Duodenal mucosa (tissue), 2 donors: ENCODE measurements at regions not wholly inside any gene's neighbourhood (a gene's known extent, or its start where the extent isn't known, plus 50 kb on each side); places are given as distances from the start of the nearest gene placed in this dataset.

Experiments
- H3K27ac ChIP-seq: one replicate; pipeline ENCODE4 v1.7.0; 2013; ENCODE audit warnings: low read depth, low read length
- H3K27me3 ChIP-seq, 2 donors: one replicate each; pipeline ENCODE4 v1.7.0; 2013; ENCODE audit warnings: low read length in 2 of 2, control low read depth in 1 of 2; ENCODE audit not compliant: insufficient read depth in 2 of 2, control insufficient read depth in 1 of 2
- H3K36me3 ChIP-seq, 2 donors: one replicate each; pipeline ENCODE4 v1.7.0; 2013; ENCODE audit warnings: low read length in 2 of 2, control low read depth in 1 of 2; ENCODE audit not compliant: insufficient read depth in 2 of 2, control insufficient read depth in 1 of 2
- H3K4me1 ChIP-seq, 2 donors: one replicate each; pipeline ENCODE4 v1.7.0; 2013; ENCODE audit warnings: low read length in 2 of 2, control low read depth in 1 of 2; ENCODE audit not compliant: insufficient read depth in 2 of 2, control insufficient read depth in 1 of 2
- H3K4me3 ChIP-seq, 2 donors: one replicate each; pipeline ENCODE4 v1.7.0; 2013; ENCODE audit warnings: low read length in 2 of 2, low read depth in 1 of 2
- H3K9ac ChIP-seq, 2 donors: one replicate each; pipeline ENCODE4 v1.7.0; 2013; ENCODE audit warnings: low read length in 2 of 2, low read depth in 1 of 2
- H3K9me3 ChIP-seq, 2 donors: one replicate each; pipeline ENCODE4 v1.7.0; 2013; ENCODE audit warnings: low read length in 2 of 2, control low read depth in 1 of 2; ENCODE audit not compliant: control insufficient read depth in 1 of 2

- H3K27me3 ChIP-seq = no peaks in the 10 kb centered on the region
- H3K36me3 ChIP-seq = no peaks in the 10 kb centered on the region
- H3K9me3 ChIP-seq = no peaks in the 10 kb centered on the region
- no peak overlapping the region for H3K27ac ChIP-seq
- H3K9ac ChIP-seq = no peak overlapping the region
- H3K4me1 ChIP-seq = no peaks in the 10 kb centered on the region
- no peak overlapping the region for H3K4me3 ChIP-seq
Observed at GRCh38 chr13:105341758-105342157, 1193.7 kb downstream of the EFNB2 start.

DNA sequence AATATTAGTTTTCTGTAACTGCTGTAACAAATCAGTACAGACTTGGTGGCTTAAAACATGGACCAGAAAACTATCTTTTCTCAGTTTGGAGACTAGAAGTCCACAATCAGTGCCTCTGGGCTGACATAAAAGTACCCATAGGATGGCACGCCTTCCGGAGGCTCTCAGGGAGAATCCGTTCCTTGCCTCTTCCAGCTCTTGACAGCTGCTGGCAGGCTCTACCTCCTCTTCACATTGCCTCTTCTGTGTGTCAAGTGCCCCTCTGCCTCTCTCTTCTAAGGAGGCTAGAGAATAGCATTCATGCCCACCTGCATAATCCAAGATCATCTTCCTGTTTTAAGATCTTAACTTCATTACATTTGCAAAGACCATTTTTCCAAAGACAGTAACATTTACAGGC is 1194.2 kb downstream of the EFNB2 start:
- no peak overlapping the region for H3K4me3 ChIP-seq
- no peak overlapping the region for H3K27ac ChIP-seq
- no peaks in the 10 kb centered on the region for H3K9me3 ChIP-seq
- no peaks in the 10 kb centered on the region for H3K4me1 ChIP-seq
- no peaks in the 10 kb centered on the region for H3K27me3 ChIP-seq
- no peaks in the 10 kb centered on the region for H3K36me3 ChIP-seq
- no peak overlapping the region for H3K9ac ChIP-seq

GRCh38 chr13:105340061-105340606 is 1195.3 kb downstream of the EFNB2 start:
- no peak overlapping the region for H3K27ac ChIP-seq
- no peaks in the 10 kb centered on the region for H3K36me3 ChIP-seq
- H3K4me1 ChIP-seq = no peaks in the 10 kb centered on the region

DNA sequence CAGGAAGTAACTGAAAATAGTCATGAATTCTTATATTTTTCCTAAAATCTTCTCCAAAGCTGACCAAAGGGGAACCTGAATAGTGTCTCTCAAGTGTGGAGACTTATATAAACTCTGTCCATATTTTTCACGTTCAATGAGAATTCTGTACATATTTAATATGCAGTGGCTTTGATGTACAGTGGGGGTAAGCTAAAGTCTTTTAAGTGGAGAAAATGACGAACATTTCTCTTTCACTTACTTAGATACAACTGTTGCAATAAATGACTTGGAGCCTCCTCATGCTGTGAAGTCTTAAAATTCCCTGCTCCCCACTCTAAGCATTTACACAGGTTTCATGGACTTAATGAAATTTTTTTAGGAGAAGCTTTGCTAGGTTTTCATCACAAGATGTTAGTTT is 1196.7 kb downstream of the EFNB2 start:
- Histone ChIP-seq H3K36me3 (no peaks in the 10 kb centered on the region), H3K27ac (no peak overlapping the region), H3K27me3 (no peaks in the 10 kb centered on the region), H3K4me1 (no peaks in the 10 kb centered on the region), H3K9ac (no peak overlapping the region), H3K9me3 (no peaks in the 10 kb centered on the region), H3K4me3 (no peak overlapping the region)

More at GRCh38 chr13:105340061-105340606, 1195.3 kb downstream of the EFNB2 start:
- H3K9me3 ChIP-seq = no peaks in the 10 kb centered on the region
- no peak overlapping the region for H3K4me3 ChIP-seq
- no peaks in the 10 kb centered on the region for H3K27me3 ChIP-seq
- H3K9ac ChIP-seq = no peak overlapping the region

DNA sequence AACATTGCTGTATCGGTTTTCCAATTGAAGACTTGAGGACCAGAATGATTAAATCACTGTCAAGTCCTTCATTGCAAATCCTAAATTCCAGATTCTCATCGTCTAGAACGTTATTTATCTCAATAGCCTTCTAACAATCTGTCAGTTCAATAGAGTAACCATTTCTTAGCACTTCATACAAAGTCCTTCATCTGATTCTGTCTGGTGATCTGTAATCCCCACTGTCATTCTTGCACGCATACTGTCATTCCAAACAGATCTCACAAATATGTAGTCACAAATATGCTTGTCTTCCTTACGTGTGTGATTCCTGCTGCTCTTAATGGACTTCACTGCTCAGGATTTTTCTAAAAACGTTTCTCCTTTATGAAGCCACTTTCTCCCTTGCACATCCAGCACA is 1197.5 kb downstream of the EFNB2 start:
- no peaks in the 10 kb centered on the region for H3K36me3 ChIP-seq
- H3K9ac ChIP-seq = no peak overlapping the region
- no peak overlapping the region for H3K27ac ChIP-seq
- no peaks in the 10 kb centered on the region for H3K4me1 ChIP-seq
- no peaks in the 10 kb centered on the region for H3K27me3 ChIP-seq
- no peak overlapping the region for H3K4me3 ChIP-seq
- no peaks in the 10 kb centered on the region for H3K9me3 ChIP-seq

- no peak overlapping the region for H3K27ac ChIP-seq
- H3K4me1 ChIP-seq = no peaks in the 10 kb centered on the region
- no peaks in the 10 kb centered on the region for H3K27me3 ChIP-seq
- H3K9me3 ChIP-seq = no peaks in the 10 kb centered on the region
- no peaks in the 10 kb centered on the region for H3K36me3 ChIP-seq
- no peak overlapping the region for H3K4me3 ChIP-seq
- H3K9ac ChIP-seq = no peak overlapping the region
Observed at GRCh38 chr13:105336706-105337576, 1198.5 kb downstream of the EFNB2 start.

- no peaks in the 10 kb centered on the region for H3K27me3 ChIP-seq
- no peaks in the 10 kb centered on the region for H3K9me3 ChIP-seq
- H3K9ac ChIP-seq = no peak overlapping the region
- H3K4me3 ChIP-seq = no peak overlapping the region
- H3K4me1 ChIP-seq = no peaks in the 10 kb centered on the region
- no peaks in the 10 kb centered on the region for H3K36me3 ChIP-seq
- H3K27ac ChIP-seq = no peak overlapping the region
Observed at GRCh38 chr13:105334211-105334610, 1201.3 kb downstream of the EFNB2 start.

DNA sequence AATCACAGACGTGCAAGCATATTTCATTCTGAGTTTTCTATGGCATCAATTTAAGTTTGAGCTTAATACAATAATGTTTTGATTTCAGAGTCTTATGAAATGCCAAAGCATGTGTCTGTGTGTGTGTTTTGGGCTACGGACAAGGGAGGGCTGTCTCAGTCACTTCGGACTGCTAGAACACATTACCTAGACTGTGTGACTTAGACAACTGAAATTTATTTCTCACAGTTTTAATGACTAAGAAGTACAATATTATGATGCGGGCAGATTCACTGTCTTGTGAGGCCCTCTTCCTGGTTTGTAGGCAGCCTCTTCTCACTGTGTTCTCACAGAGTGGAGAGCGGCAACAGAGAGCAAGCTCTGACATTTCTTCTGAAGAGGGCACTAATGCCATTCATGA is 1202.0 kb downstream of the EFNB2 start:
- no peak overlapping the region for H3K27ac ChIP-seq
- H3K36me3 ChIP-seq = no peaks in the 10 kb centered on the region
- H3K4me3 ChIP-seq = no peak overlapping the region

DNA sequence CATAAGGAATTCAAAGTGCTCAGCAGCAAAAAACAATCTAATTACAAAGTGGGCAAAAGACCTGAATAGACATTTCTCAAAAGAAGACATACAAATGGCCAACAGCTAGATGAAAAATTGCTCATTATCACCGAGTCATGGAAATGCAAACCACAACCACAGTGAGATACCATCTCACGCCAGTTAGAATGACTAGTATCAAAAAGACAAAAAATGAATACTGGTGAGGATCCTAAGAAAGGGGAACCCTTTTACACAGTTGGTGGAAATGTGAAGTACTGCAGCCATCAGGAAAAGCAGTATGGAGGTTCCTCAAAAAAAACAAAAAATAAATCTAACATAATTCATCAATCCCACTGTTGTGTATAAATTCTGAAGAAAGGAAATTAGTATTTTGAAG is 1206.1 kb downstream of the EFNB2 start:
- no peaks in the 10 kb centered on the region for H3K9me3 ChIP-seq
- no peak overlapping the region for H3K27ac ChIP-seq
- H3K4me3 ChIP-seq = no peak overlapping the region
- no peak overlapping the region for H3K9ac ChIP-seq
- no peaks in the 10 kb centered on the region for H3K4me1 ChIP-seq
- no peaks in the 10 kb centered on the region for H3K36me3 ChIP-seq
- no peaks in the 10 kb centered on the region for H3K27me3 ChIP-seq

More for the DNA sequence above, 1202.0 kb downstream of the EFNB2 start:
- Histone ChIP-seq H3K27me3 (no peaks in the 10 kb centered on the region), H3K9ac (no peak overlapping the region), H3K9me3 (no peaks in the 10 kb centered on the region), H3K4me1 (no peaks in the 10 kb centered on the region)

- H3K27ac ChIP-seq = no peak overlapping the region
- no peaks in the 10 kb centered on the region for H3K27me3 ChIP-seq
- no peak overlapping the region for H3K9ac ChIP-seq
Observed at GRCh38 chr13:105328212-105328611, 1207.2 kb downstream of the EFNB2 start.

More at GRCh38 chr13:105328212-105328611, 1207.2 kb downstream of the EFNB2 start:
- H3K9me3 ChIP-seq = no peaks in the 10 kb centered on the region
- no peaks in the 10 kb centered on the region for H3K4me1 ChIP-seq
- no peak overlapping the region for H3K4me3 ChIP-seq
- H3K36me3 ChIP-seq = no peaks in the 10 kb centered on the region
